22Rv1 (cell line): ENCODE measurements at regions not wholly inside any gene's neighbourhood (a gene's known extent, or its start where the extent isn't known, plus 50 kb on each side); places are given as distances from the start of the nearest gene placed in this dataset.

Experiments used
- CTCF ChIP-seq: fragments of 450-650 bp; IDR thresholded peaks from 2 replicates; pipeline ENCODE4 v1.5.1; 2017; ENCODE audit warnings: mild to moderate bottlenecking
- ZFX ChIP-seq: fragments of 450-650 bp; IDR thresholded peaks from 2 replicates; pipeline ENCODE4 v1.6.1; 2017; ENCODE audit warnings: antibody characterized with exemption, borderline replicate concordance

- TF ChIP-seq CTCF (no peak), ZFX (no peak)
Observed at GRCh38 chr4:59762344-59762743, 1437.8 kb upstream of the ADGRL3 start.
